ENCODE measurements at regions not wholly inside any gene's neighbourhood (a gene's known extent, or its start where the extent isn't known, plus 50 kb on each side); places are given as distances from the start of the nearest gene placed in this dataset.
"Not testable (repeated sequence)": the region's sequence is repeated elsewhere in the genome, so short reads cannot be mapped to it uniquely, and the experiment has no call there.

DNA sequence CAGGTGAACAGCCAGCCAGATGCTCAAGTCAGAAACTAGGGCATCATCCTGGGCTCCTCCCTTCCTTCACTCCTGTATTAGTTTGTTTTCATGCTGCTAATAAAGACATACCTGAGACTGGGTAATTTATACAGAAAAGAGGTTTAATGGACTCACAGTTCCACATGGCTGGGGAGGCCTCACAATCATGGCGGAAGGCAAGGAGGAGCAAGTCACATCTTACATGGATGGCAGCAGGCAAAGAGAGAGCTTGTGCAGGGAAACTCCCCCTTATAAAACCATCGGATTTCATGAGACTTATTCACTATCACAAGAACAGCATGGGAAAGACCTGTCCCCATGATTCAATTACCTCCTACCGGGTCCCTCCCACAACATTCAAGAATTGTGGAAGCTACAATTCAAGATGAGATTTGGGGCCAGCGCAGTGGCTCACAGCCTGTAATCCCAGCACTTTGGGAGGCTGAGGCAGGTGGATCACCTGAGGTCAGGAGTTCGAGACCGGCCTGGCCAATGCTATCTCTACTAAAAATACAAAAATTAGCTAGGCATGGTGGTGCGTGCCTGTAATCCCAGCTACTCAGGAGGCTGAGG lies 78.0 kb downstream of the CHRD start:
- TF ChIP-seq, protein P1, sequence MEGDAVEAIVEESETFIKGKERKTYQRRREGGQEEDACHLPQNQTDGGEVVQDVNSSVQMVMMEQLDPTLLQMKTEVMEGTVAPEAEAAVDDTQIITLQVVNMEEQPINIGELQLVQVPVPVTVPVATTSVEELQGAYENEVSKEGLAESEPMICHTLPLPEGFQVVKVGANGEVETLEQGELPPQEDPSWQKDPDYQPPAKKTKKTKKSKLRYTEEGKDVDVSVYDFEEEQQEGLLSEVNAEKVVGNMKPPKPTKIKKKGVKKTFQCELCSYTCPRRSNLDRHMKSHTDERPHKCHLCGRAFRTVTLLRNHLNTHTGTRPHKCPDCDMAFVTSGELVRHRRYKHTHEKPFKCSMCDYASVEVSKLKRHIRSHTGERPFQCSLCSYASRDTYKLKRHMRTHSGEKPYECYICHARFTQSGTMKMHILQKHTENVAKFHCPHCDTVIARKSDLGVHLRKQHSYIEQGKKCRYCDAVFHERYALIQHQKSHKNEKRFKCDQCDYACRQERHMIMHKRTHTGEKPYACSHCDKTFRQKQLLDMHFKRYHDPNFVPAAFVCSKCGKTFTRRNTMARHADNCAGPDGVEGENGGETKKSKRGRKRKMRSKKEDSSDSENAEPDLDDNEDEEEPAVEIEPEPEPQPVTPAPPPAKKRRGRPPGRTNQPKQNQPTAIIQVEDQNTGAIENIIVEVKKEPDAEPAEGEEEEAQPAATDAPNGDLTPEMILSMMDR (IDR thresholded peaks at IDR 0.05): not testable (repeated sequence)
- TF ChIP-seq ZFX (IDR thresholded peaks at IDR 0.05; ENCODE audit: borderline replicate concordance): not testable (repeated sequence)

Measured in 22Rv1 (cell line).